IMR-90 (cell line): ENCODE measurements at regions not wholly inside any gene's neighbourhood (a gene's known extent, or its start where the extent isn't known, plus 50 kb on each side); places are given as distances from the start of the nearest gene placed in this dataset.

Experiments used
- ATAC-seq: fragments of 200-7000 bp; cut with Tn5 transposase; 2 replicates; pipeline ENCODE4 v1.9.1; 2020; ENCODE audit warnings: low read depth, mild to moderate bottlenecking, moderate library complexity
- BruUV-seq: library from RNA; stranded (reverse); fragments of 400-500 nt; replicated peaks from 2 replicates; lab custom pipeline; 2021; lab: Mats Ljungman, UMichigan
- CTCF ChIA-PET: fragments of 300-600 bp; formaldehyde crosslinking; extraction: SDS; loops from one replicate; lab custom pipeline; 2021; ENCODE audit warnings: antibody characterized with exemption; lab: Yijun Ruan, JAX
- POLR2A ChIA-PET: fragments of 300-600 bp; sonication (Branson Sonifier 250); formaldehyde crosslinking; loops from one replicate; lab custom pipeline; 2022; ENCODE audit warnings: antibody characterized with exemption; ENCODE audit not compliant: unreplicated experiment; lab: Charles Lee
- DNase-seq: peaks from one replicate; pipeline ENCODE4 v3.0.0; 2013
- H2AFZ ChIP-seq: replicated peaks from 2 replicates; pipeline ENCODE3; 2013; ENCODE audit warnings: low read length, mild to moderate bottlenecking; ENCODE audit not compliant: poor library complexity
- H2AK5ac ChIP-seq: 2 replicates; pipeline ENCODE4 v1.6.1; 2013; ENCODE audit warnings: low read depth, low read length, inconsistent platforms
- H2AK9ac ChIP-seq: replicated peaks from 2 replicates; pipeline ENCODE3; 2013; ENCODE audit warnings: mild to moderate bottlenecking, low read depth, low read length, moderate library complexity; ENCODE audit not compliant: poor library complexity
- H2BK120ac ChIP-seq: 2 replicates; pipeline ENCODE4 v1.6.1; 2013; ENCODE audit warnings: low read depth, low read length, inconsistent platforms
- H2BK15ac ChIP-seq: 3 replicates; pipeline ENCODE4 v1.6.1; 2013; ENCODE audit warnings: low read depth, low read length, inconsistent platforms
- H2BK20ac ChIP-seq: 2 replicates; pipeline ENCODE4 v1.6.1; 2013; ENCODE audit warnings: low read depth, mild to moderate bottlenecking, inconsistent platforms, low read length, moderate library complexity
- H2BK5ac ChIP-seq: 2 replicates; pipeline ENCODE4 v1.6.1; 2013; ENCODE audit warnings: mild to moderate bottlenecking, low read depth, low read length, inconsistent platforms; ENCODE audit not compliant: poor library complexity, severe bottlenecking
- H3K14ac ChIP-seq: replicated peaks from 2 replicates; pipeline ENCODE4 v1.6.1; 2013; ENCODE audit warnings: low read depth, low read length, inconsistent platforms
- H3K18ac ChIP-seq: 2 replicates; pipeline ENCODE4 v1.6.1; 2013; ENCODE audit warnings: low read depth, low read length, control low read depth
- H3K23ac ChIP-seq: 2 replicates; pipeline ENCODE4 v1.6.1; 2013; ENCODE audit warnings: low read depth, low read length, inconsistent platforms
- H3K27ac ChIP-seq: 2 replicates; pipeline ENCODE4 v1.5.1; 2013; ENCODE audit warnings: mild to moderate bottlenecking, control low read depth, low read length; ENCODE audit not compliant: insufficient read depth
- H3K27me3 ChIP-seq: 2 replicates; pipeline ENCODE4 v1.6.1; 2013; ENCODE audit warnings: low read length; ENCODE audit not compliant: control insufficient read depth, insufficient read depth
- H3K36me3 ChIP-seq: 2 replicates; pipeline ENCODE4 v1.6.1; 2013; ENCODE audit warnings: low read length, mixed read lengths; ENCODE audit not compliant: control insufficient read depth, insufficient read depth
- H3K4ac ChIP-seq: 2 replicates; pipeline ENCODE4 v1.6.1; 2013; ENCODE audit warnings: low read depth, low read length, inconsistent platforms
- H3K4me1 ChIP-seq: 2 replicates; pipeline ENCODE4 v1.6.1; 2013; ENCODE audit warnings: low read length, mixed read lengths; ENCODE audit not compliant: control insufficient read depth, insufficient read depth
- H3K4me2 ChIP-seq: 2 replicates; pipeline ENCODE4 v1.6.1; 2013; ENCODE audit warnings: low read depth, mild to moderate bottlenecking, control low read depth, low read length, moderate library complexity
- H3K4me3 ChIP-seq: 2 replicates; pipeline ENCODE4 v1.5.1; 2013; ENCODE audit warnings: low read depth, mild to moderate bottlenecking, control low read depth, low read length, moderate library complexity; ENCODE audit not compliant: insufficient read depth
- H3K56ac ChIP-seq: 2 replicates; pipeline ENCODE4 v1.6.1; 2013; ENCODE audit warnings: low read length, inconsistent platforms; ENCODE audit not compliant: insufficient read depth; ENCODE audit errors: extremely low read depth
- H3K79me1 ChIP-seq, 2 experiments: 2 replicates each; pipeline ENCODE4 v1.6.1; 2013; ENCODE audit warnings: low read length in 2 of 2, inconsistent platforms in 1 of 2, low read depth in 1 of 2
- H3K9ac ChIP-seq: 2 replicates; pipeline ENCODE4 v1.6.1; 2013; ENCODE audit warnings: low read depth, low read length, control low read depth
- H3K9me1 ChIP-seq: 2 replicates; pipeline ENCODE4 v1.6.1; 2013; ENCODE audit warnings: low read length, inconsistent platforms; ENCODE audit not compliant: insufficient read depth
- H3K9me3 ChIP-seq: 2 replicates; pipeline ENCODE4 v1.6.1; 2013; ENCODE audit warnings: low read length; ENCODE audit not compliant: control insufficient read depth, insufficient read depth
- H4K20me1 ChIP-seq: 2 replicates; pipeline ENCODE4 v1.6.1; 2013; ENCODE audit warnings: low read length, inconsistent platforms; ENCODE audit not compliant: insufficient read depth
- H4K5ac ChIP-seq: 2 replicates; pipeline ENCODE4 v1.6.1; 2013; ENCODE audit warnings: mild to moderate bottlenecking, low read depth, low read length, control low read depth
- H4K8ac ChIP-seq, 2 experiments: 2 replicates each; pipeline ENCODE4 v1.6.1; 2013; ENCODE audit warnings: low read depth in 2 of 2, low read length in 2 of 2, control low read depth in 1 of 2, inconsistent platforms in 1 of 2
- H4K91ac ChIP-seq: 2 replicates; pipeline ENCODE4 v1.6.1; 2013; ENCODE audit warnings: low read depth, low read length, inconsistent platforms; ENCODE audit not compliant: insufficient read depth
- ELK1 ChIP-seq: fragments of 150-350 bp; IDR thresholded peaks from 2 replicates; pipeline ENCODE4 v1.6.1; 2016; ENCODE audit warnings: low read depth, mild to moderate bottlenecking, low read length, moderate library complexity, borderline replicate concordance
- MAFK ChIP-seq: IDR thresholded peaks from 2 replicates; pipeline ENCODE4 v1.6.1; 2012; ENCODE audit warnings: low read depth, low read length, improper control_type of control experiment
- WGBS, 2 experiments: methylation state at CpG; one replicate each; pipeline versions ENCODE4 v1.1.5 to v1.1.7; 2013; ENCODE audit warnings: missing lambda C conversion rate in 2 of 2; ENCODE audit not compliant: insufficient read length in 1 of 2; ENCODE audit errors: extremely low coverage in 2 of 2; 5-methylcytosine and 5-hydroxymethylcytosine counted together
- dilution Hi-C: fragments of 300-500 bp; cut with HindIII; formaldehyde crosslinking; loops from one replicate; pipeline ENCODE4 v1.14.3; 2018; ENCODE audit warnings: low sequenced_read_pairs; ENCODE audit not compliant: unreplicated experiment
- in situ Hi-C: fragments of 300-500 bp; cut with MboI; formaldehyde crosslinking; loops from 3 replicates; pipeline ENCODE4 v1.14.3; 2019; ENCODE audit warnings: low sequenced_read_pairs, inconsistent platforms, mixed read lengths
- intact Hi-C: fragments of 100-400 bp; cut with micrococcal nuclease; formaldehyde crosslinking; loops from 2 replicates; pipeline ENCODE4 v1.10.0; 2022

DNA sequence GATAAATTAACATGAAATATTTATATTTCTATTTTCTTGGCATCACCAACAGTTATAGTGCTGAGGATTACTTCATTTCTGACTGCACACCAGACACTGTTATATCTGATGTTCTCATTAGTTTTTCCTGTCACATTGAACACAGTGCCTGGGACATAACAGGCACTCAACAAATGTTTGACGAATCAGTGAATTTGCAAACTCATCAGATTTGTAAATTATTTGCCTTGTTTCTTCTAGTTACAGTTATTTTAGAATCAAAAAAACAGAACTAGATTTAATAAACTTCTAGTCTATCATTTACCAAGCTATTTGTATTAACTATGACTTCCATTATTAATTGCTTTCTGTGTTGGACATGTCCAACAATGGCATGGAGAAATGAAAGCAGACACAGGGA is 483.3 kb downstream of the KLHL13 start:
- no CpG with 5 or more reads among the region's 1 CpG for WGBS, 2 experiments
- no peaks in the 10 kb centered on the region for H3K9me1 ChIP-seq
- dilution Hi-C loops, result no loop called here
- no peak overlapping the region for H4K8ac ChIP-seq
- H3K9ac ChIP-seq, result no peak overlapping the region
- intact Hi-C loops, result no loop called here
- no peak overlapping the region for H2BK5ac ChIP-seq
- H3K14ac ChIP-seq, result no peak overlapping the region
- no peak overlapping the region for H3K4ac ChIP-seq
- no peak overlapping the region for H4K5ac ChIP-seq
- ChIA-PET CTCF (no interaction called here), POLR2A (no interaction called here)
- no peak overlapping the region for H3K56ac ChIP-seq
- no peak for ATAC-seq
- no peak overlapping the region for H4K91ac ChIP-seq
- no peaks in the 10 kb centered on the region for H3K9me3 ChIP-seq
- H3K4me1 ChIP-seq, result no peaks in the 10 kb centered on the region
- H4K20me1 ChIP-seq, result no peaks in the 10 kb centered on the region
- H3K4me2 ChIP-seq, result no peak overlapping the region
- TF ChIP-seq MAFK, result peak; percentile 86
- no peak for TF ChIP-seq ELK1
- no peak overlapping the region for H3K18ac ChIP-seq
- H2BK20ac ChIP-seq, result no peak overlapping the region
- no peak overlapping the region for H3K27ac ChIP-seq
- no TSS peak for BruUV-seq
- no peak overlapping the region for H2AK5ac ChIP-seq
- H2BK120ac ChIP-seq, result no peak overlapping the region
- H3K27me3 ChIP-seq, result no peaks in the 10 kb centered on the region
- no peak overlapping the region for H2AK9ac ChIP-seq
- in situ Hi-C loops, result no loop called here
- H3K4me3 ChIP-seq, result no peak overlapping the region
- H2AFZ ChIP-seq, result no peak overlapping the region
- no peak overlapping the region for H3K23ac ChIP-seq
- H3K36me3 ChIP-seq, result no peaks in the 10 kb centered on the region
- H3K79me1 ChIP-seq, result no peaks in the 10 kb centered on the region
- no peak overlapping the region for H2BK15ac ChIP-seq
- no peak for DNase-seq
